Left ventricle myocardium inferior (tissue), 1 donor: ENCODE measurements at regions not wholly inside any gene's neighbourhood (a gene's known extent, or its start where the extent isn't known, plus 50 kb on each side); places are given as distances from the start of the nearest gene placed in this dataset.

ENCODE experiments used
- DNase-seq: peaks from one replicate; pipeline ENCODE4 v3.0.0-alpha.2; 2020
- H3K27ac ChIP-seq: fragments of 200-600 bp; replicated peaks from 2 replicates; pipeline ENCODE4 v1.8.0; 2021
- H3K27me3 ChIP-seq: fragments of 200-600 bp; 2 replicates; pipeline ENCODE4 v1.8.0; 2021; ENCODE audit warnings: low read depth
- H3K36me3 ChIP-seq: fragments of 200-600 bp; 2 replicates; pipeline ENCODE4 v1.8.0; 2021
- H3K4me1 ChIP-seq: fragments of 200-600 bp; 2 replicates; pipeline ENCODE4 v1.8.0; 2021
- H3K4me3 ChIP-seq: fragments of 200-600 bp; 2 replicates; pipeline ENCODE4 v1.8.0; 2021; ENCODE audit warnings: mild to moderate bottlenecking, moderate library complexity
- H3K9me3 ChIP-seq: fragments of 200-600 bp; replicated peaks from 2 replicates; pipeline ENCODE4 v1.8.0; 2021
- intact Hi-C: fragments of 100-400 bp; cut with micrococcal nuclease; formaldehyde crosslinking; loops from one replicate; pipeline ENCODE4 v1.11.0; 2022
- TF ChIP-seq, protein P1 (sequence below): fragments of 200-600 bp; IDR thresholded peaks from 2 replicates; pipeline ENCODE4 v1.8.0; 2021; ENCODE audit warnings: antibody characterized with exemption, mild to moderate bottlenecking, borderline replicate concordance
- donor health status: DM: no; HTN: yes; CAD: no; lungs with severe emphysema.

DNA sequence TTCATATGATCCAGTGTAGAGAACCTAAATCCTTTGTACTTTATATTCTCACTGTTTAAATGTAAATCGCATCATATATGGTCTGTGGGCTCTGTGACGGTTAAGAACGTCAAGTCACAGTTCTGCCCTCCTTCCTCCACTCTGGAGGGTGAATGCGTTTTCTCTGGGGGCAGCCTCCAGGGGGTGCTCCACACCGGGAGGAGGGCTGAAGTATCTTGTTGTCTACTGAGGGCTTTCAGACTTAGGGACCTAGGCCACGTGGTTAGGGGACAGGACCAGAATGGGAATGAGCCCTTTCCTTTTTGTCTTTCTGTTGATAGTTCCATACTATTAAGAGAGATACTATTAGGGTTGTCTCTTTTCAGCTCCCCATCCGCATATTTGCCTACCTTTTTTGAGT is 504.9 kb downstream of the FGF9 start:
- no peaks in the 10 kb centered on the region for H3K4me1 ChIP-seq
- no peaks in the 10 kb centered on the region for H3K27me3 ChIP-seq
- intact Hi-C loops = no loop called here
- H3K4me3 ChIP-seq = no peak overlapping the region
- TF ChIP-seq, protein P1, sequence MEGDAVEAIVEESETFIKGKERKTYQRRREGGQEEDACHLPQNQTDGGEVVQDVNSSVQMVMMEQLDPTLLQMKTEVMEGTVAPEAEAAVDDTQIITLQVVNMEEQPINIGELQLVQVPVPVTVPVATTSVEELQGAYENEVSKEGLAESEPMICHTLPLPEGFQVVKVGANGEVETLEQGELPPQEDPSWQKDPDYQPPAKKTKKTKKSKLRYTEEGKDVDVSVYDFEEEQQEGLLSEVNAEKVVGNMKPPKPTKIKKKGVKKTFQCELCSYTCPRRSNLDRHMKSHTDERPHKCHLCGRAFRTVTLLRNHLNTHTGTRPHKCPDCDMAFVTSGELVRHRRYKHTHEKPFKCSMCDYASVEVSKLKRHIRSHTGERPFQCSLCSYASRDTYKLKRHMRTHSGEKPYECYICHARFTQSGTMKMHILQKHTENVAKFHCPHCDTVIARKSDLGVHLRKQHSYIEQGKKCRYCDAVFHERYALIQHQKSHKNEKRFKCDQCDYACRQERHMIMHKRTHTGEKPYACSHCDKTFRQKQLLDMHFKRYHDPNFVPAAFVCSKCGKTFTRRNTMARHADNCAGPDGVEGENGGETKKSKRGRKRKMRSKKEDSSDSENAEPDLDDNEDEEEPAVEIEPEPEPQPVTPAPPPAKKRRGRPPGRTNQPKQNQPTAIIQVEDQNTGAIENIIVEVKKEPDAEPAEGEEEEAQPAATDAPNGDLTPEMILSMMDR = no peak
- H3K27ac ChIP-seq = no peak overlapping the region
- peaks cover 9% of the 10 kb centered on the region for H3K9me3 ChIP-seq
- DNase-seq = no peak
- H3K36me3 ChIP-seq = no peaks in the 10 kb centered on the region

DNA sequence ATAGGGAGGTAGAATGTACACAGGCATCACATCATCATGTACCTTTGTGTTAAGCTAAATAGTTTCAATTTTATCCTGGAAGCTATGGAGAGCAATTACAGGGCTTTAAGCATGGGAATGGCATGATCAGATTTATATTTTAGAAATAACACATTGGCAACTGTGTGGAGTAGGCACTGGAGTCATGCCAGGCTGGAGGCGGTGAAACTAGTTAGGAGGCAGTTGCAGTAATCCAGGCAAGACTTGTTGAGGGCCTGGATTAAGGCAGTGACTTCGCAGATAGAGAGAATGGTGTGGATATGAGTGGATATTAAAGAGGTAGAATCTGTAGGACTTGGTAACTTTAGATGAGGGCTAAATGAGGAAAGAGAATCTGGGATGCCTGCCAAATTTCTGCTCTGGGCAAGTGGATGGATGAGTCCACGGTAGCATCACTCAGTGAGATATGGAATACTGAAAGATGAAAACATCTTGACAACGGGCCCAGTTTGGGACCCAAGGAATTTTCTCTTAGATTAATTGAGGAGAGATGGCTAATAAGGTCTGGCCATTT is 506.2 kb downstream of the FGF9 start:
- no peaks in the 10 kb centered on the region for H3K36me3 ChIP-seq
- TF ChIP-seq, protein P1 = no peak
- H3K27me3 ChIP-seq = no peaks in the 10 kb centered on the region
- no peaks in the 10 kb centered on the region for H3K4me1 ChIP-seq
- no peak overlapping the region for H3K4me3 ChIP-seq
- peaks cover 9% of the 10 kb centered on the region for H3K9me3 ChIP-seq
- intact Hi-C loops = no loop called here
- DNase-seq = no peak
- no peak overlapping the region for H3K27ac ChIP-seq

DNA sequence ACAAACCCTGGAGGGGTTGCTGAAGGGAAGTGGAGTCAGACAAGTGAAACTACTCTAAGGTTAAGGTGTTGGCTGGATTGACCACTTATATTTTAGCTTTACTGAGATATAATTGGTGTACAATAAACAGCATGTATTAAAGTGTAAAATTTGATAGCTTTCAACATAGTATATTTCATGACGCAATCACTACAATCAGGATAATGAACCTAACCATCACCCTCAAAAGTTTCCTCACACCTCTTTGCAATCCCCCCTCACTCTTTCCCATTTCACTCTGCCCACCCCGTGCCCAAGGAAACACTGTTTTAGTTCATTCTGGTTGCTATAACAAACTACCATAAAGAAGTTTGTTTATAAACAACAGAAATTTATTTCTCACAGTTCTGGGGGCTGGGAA is 508.0 kb downstream of the FGF9 start:
- Histone ChIP-seq H3K4me3 (no peak overlapping the region), H3K9me3 (peaks cover 9% of the 10 kb centered on the region), H3K4me1 (no peaks in the 10 kb centered on the region), H3K27ac (no peak overlapping the region), H3K27me3 (no peaks in the 10 kb centered on the region), H3K36me3 (no peaks in the 10 kb centered on the region)
- TF ChIP-seq, protein P1 = no peak
- intact Hi-C loops = no loop called here
- DNase-seq = no peak

DNA sequence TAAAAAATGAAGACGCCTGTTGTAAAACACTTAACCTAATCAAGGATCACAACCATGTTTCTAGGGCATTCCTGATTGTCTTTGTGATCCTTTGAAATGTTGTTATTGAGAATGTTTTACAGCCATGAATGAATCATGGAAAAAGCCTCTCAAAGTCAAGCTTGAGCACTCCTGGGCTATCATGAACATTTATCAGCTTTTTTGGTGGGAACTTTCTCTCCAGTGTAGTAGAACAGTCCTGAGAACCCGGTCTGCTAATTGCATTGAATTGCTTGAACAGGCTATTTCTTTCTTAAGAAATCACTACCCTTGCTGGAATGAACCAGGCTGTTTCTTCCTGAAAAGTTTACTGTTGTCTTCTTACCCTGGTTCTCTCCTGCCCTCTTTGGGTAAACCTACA is 516.5 kb downstream of the FGF9 start:
- Histone ChIP-seq H3K9me3 (no peaks in the 10 kb centered on the region), H3K27me3 (no peaks in the 10 kb centered on the region), H3K36me3 (no peaks in the 10 kb centered on the region), H3K4me3 (no peak overlapping the region), H3K4me1 (no peaks in the 10 kb centered on the region), H3K27ac (no peak overlapping the region)
- DNase-seq = no peak
- TF ChIP-seq, protein P1 = no peak
- intact Hi-C loops = no loop called here

DNA sequence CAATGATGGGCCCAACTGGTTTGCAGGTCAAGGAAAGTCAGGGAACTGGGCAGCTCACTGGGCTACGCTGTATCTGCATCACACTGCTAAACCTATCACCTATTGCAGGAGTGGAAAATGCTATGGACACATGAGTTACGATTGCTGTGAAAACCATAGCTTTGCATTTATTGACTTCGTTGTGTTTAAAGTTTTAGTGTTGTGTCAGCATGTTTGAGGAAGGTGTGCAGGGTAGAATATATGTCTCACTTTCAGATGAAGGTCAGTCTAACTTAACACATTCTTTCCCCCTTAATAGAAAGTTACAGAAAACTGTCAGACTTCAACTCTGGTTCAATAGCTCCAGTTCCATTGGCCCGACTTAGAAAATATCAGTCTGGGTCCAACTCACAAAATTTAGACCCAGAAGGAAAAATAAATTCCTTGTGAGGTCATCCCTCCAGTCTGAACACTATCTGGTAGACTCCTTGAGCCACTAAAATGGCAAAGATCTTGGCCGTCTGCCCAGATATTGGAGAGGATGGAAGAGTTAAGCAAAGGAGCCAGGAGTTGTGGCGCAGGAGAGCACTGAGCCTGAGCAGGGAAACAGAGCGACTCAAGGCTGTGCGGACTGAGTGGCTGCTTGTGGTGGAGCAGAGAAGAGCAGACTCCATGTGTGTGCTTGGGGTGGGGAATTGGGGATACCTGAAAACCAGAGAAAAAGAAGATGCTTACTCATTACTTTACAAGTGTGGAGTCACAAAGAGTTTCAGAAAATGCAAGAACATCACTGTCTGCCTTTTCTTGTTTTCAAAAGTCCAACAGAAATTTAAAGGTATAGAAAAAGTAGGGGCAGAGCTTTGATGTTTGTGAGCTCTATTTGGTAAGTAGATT is 518.5 kb downstream of the FGF9 start:
- Histone ChIP-seq H3K9me3 (no peaks in the 10 kb centered on the region), H3K27me3 (no peaks in the 10 kb centered on the region), H3K4me1 (no peaks in the 10 kb centered on the region), H3K36me3 (no peaks in the 10 kb centered on the region), H3K27ac (no peak overlapping the region), H3K4me3 (no peak overlapping the region)
- TF ChIP-seq, protein P1 = no peak
- DNase-seq = no peak
- intact Hi-C loops = no loop called here
